Choroid plexus epithelial cell (primary cell): ENCODE measurements at regions not wholly inside any gene's neighbourhood (a gene's known extent, or its start where the extent isn't known, plus 50 kb on each side); places are given as distances from the start of the nearest gene placed in this dataset.

ENCODE experiments used
- DNase-seq: peaks from one replicate; pipeline ENCODE4 v3.0.0-alpha.2; 2010; ENCODE audit warnings: low read depth
- H3K4me3 ChIP-seq: 2 replicates; pipeline ENCODE4 v1.5.1; 2011; ENCODE audit warnings: low read depth, mild to moderate bottlenecking, control low read depth, low read length, moderate library complexity
- CTCF ChIP-seq: conservative IDR thresholded peaks from 2 replicates; pipeline ENCODE4 v1.5.1; 2011; ENCODE audit warnings: low read depth, mild to moderate bottlenecking, control low read depth, inconsistent platforms, low read length, moderate library complexity

- TF ChIP-seq CTCF: no peak
- no peak overlapping the region for H3K4me3 ChIP-seq
These were observed 67.6 kb upstream of the SLC38A4 start for GRCh38 chr12:46893434-46893833.

GRCh38 chr12:46895726-46896125 is 69.9 kb upstream of the SLC38A4 start:
- no peak for TF ChIP-seq CTCF
- H3K4me3 ChIP-seq: no peak overlapping the region
- DNase-seq: no peak

More at GRCh38 chr12:46893434-46893833, 67.6 kb upstream of the SLC38A4 start:
- no peak for DNase-seq

GRCh38 chr12:46896680-46897079 is 70.9 kb upstream of the SLC38A4 start:
- H3K4me3 ChIP-seq: no peak overlapping the region
- no peak for TF ChIP-seq CTCF
- no peak for DNase-seq

- no peak for DNase-seq
- no peak for TF ChIP-seq CTCF
- no peak overlapping the region for H3K4me3 ChIP-seq
These were observed 72.5 kb upstream of the SLC38A4 start for GRCh38 chr12:46898152-46898931.

GRCh38 chr12:46898989-46899388 is 73.2 kb upstream of the SLC38A4 start:
- DNase-seq: no peak
- TF ChIP-seq CTCF: no peak
- H3K4me3 ChIP-seq: no peak overlapping the region

GRCh38 chr12:46900734-46901463 is 75.1 kb upstream of the SLC38A4 start:
- no peak for DNase-seq
- H3K4me3 ChIP-seq: no peak overlapping the region
- TF ChIP-seq CTCF: no peak
